DOHH2 (cell line): ENCODE measurements at regions not wholly inside any gene's neighbourhood (a gene's known extent, or its start where the extent isn't known, plus 50 kb on each side); places are given as distances from the start of the nearest gene placed in this dataset.

Experiments used
- H3F3A ChIP-seq: fragments of 200-600 bp; sonication (generic), shearing (Covaris generic); 2 replicates; pipeline ENCODE4 v1.6.0; 2016; ENCODE audit warnings: antibody characterized with exemption, mild to moderate bottlenecking; ENCODE audit not compliant: control insufficient read depth, insufficient read depth
- H3K27ac ChIP-seq: fragments of 200-600 bp; sonication (generic); 2 replicates; pipeline ENCODE4 v1.5.1; 2014; ENCODE audit warnings: low read depth, mild to moderate bottlenecking, low read length, moderate library complexity
- H3K27me3 ChIP-seq: fragments of 200-600 bp; sonication (generic); 2 replicates; pipeline ENCODE4 v1.6.1; 2014; ENCODE audit warnings: mild to moderate bottlenecking, low read length, mixed read lengths; ENCODE audit not compliant: control insufficient read depth
- H3K36me3 ChIP-seq: fragments of 200-600 bp; sonication (generic); 2 replicates; pipeline ENCODE4 v1.6.1; 2014; ENCODE audit warnings: mild to moderate bottlenecking, low read length, moderate library complexity, mixed read lengths; ENCODE audit not compliant: control insufficient read depth
- H3K4me1 ChIP-seq: fragments of 200-600 bp; sonication (generic); 2 replicates; pipeline ENCODE4 v1.6.1; 2014; ENCODE audit warnings: mild to moderate bottlenecking, low read length, mixed read lengths; ENCODE audit not compliant: control insufficient read depth
- H3K4me2 ChIP-seq: fragments of 200-600 bp; sonication (generic); 2 replicates; pipeline ENCODE4 v1.6.0; 2014; ENCODE audit warnings: mild to moderate bottlenecking, low read length, moderate library complexity
- H3K4me3 ChIP-seq: fragments of 200-600 bp; sonication (generic); 2 replicates; pipeline ENCODE4 v1.5.1; 2014; ENCODE audit warnings: mild to moderate bottlenecking, low read length, mixed read lengths
- H3K79me2 ChIP-seq: fragments of 200-600 bp; sonication (generic); 2 replicates; pipeline ENCODE4 v1.6.1; 2014; ENCODE audit warnings: mild to moderate bottlenecking, low read length, mixed read lengths; ENCODE audit not compliant: control insufficient read depth
- H3K9me2 ChIP-seq: fragments of 200-600 bp; sonication (generic); replicated peaks from 2 replicates; pipeline ENCODE4 v1.6.1; 2014; ENCODE audit warnings: mild to moderate bottlenecking, low read length, mixed read lengths; ENCODE audit not compliant: control insufficient read depth
- H3K9me3 ChIP-seq: fragments of 200-600 bp; sonication (generic); 2 replicates; pipeline ENCODE4 v1.6.1; 2014; ENCODE audit warnings: antibody characterized with exemption, low read length, mixed read lengths; ENCODE audit not compliant: control insufficient read depth, insufficient read depth
- H4K20me1 ChIP-seq: fragments of 200-600 bp; sonication (generic); 2 replicates; pipeline ENCODE4 v1.6.0; 2014; ENCODE audit warnings: low read depth, mild to moderate bottlenecking, antibody characterized with exemption, low read length, moderate library complexity; ENCODE audit not compliant: control insufficient read depth, insufficient read depth
- CTCF ChIP-seq: fragments of 200-600 bp; sonication (generic); IDR thresholded peaks from one replicate; pipeline ENCODE4 v1.5.1; 2014; ENCODE audit warnings: antibody characterized with exemption, mild to moderate bottlenecking, low read depth, low read length; ENCODE audit not compliant: poor library complexity, severe bottlenecking
- EZH2phosphoT487 ChIP-seq: fragments of 200-600 bp; sonication (generic); IDR thresholded peaks from 2 replicates; pipeline ENCODE4 v1.6.1; 2017; ENCODE audit warnings: borderline replicate concordance, mild to moderate bottlenecking, antibody characterized with exemption, low read length, moderate library complexity, mixed read lengths

GRCh38 chr6:9628819-9629218, 786.1 kb downstream of the TFAP2A start:
- no peaks in the 10 kb centered on the region for H4K20me1 ChIP-seq
- H3K4me3 ChIP-seq = no peak overlapping the region
- H3F3A ChIP-seq = no peaks in the 10 kb centered on the region
- H3K9me2 ChIP-seq = no peaks in the 10 kb centered on the region
- H3K27ac ChIP-seq = no peak overlapping the region
- TF ChIP-seq EZH2phosphoT487 (no peak), CTCF (no peak)
- H3K4me1 ChIP-seq = no peaks in the 10 kb centered on the region
- H3K9me3 ChIP-seq = no peaks in the 10 kb centered on the region; the same call in 1 of the 2 replicates
- no peaks in the 10 kb centered on the region for H3K36me3 ChIP-seq
- no peak overlapping the region for H3K4me2 ChIP-seq
- H3K27me3 ChIP-seq = no peaks in the 10 kb centered on the region
- H3K79me2 ChIP-seq = no peaks in the 10 kb centered on the region

- Histone ChIP-seq H3K4me1 (no peaks in the 10 kb centered on the region), H3K9me3 (no peaks in the 10 kb centered on the region; the same call in 1 of the 2 replicates), H3K27me3 (no peaks in the 10 kb centered on the region), H3K79me2 (no peaks in the 10 kb centered on the region), H3K9me2 (no peaks in the 10 kb centered on the region), H3K4me3 (no peak overlapping the region), H3K4me2 (no peak overlapping the region), H3K27ac (no peak overlapping the region), H3F3A (no peaks in the 10 kb centered on the region), H4K20me1 (no peaks in the 10 kb centered on the region), H3K36me3 (no peaks in the 10 kb centered on the region)
- TF ChIP-seq CTCF (no peak), EZH2phosphoT487 (no peak)
Measured at GRCh38 chr6:9627916-9628315, 787.0 kb downstream of the TFAP2A start.

GRCh38 chr6:9623985-9624384, 790.9 kb downstream of the TFAP2A start:
- no peak overlapping the region for H3K4me2 ChIP-seq
- no peak overlapping the region for H3K4me3 ChIP-seq
- H3K27me3 ChIP-seq = no peaks in the 10 kb centered on the region
- H3K4me1 ChIP-seq = no peaks in the 10 kb centered on the region
- no peak overlapping the region for H3K27ac ChIP-seq
- H3K9me2 ChIP-seq = no peaks in the 10 kb centered on the region
- no peaks in the 10 kb centered on the region for H3K9me3 ChIP-seq
- no peaks in the 10 kb centered on the region for H4K20me1 ChIP-seq
- TF ChIP-seq EZH2phosphoT487 (no peak), CTCF (no peak)
- no peaks in the 10 kb centered on the region for H3K79me2 ChIP-seq
- no peaks in the 10 kb centered on the region for H3F3A ChIP-seq
- no peaks in the 10 kb centered on the region for H3K36me3 ChIP-seq
